Spleen (tissue), 11 donors: ENCODE measurements at regions not wholly inside any gene's neighbourhood (a gene's known extent, or its start where the extent isn't known, plus 50 kb on each side); places are given as distances from the start of the nearest gene placed in this dataset.
"Not testable (repeated sequence)": the region's sequence is repeated elsewhere in the genome, so short reads cannot be mapped to it uniquely, and the experiment has no call there.

Source experiments
- DNase-seq: peaks from one replicate; pipeline ENCODE4 v3.0.0-alpha.2; 2020
- H3K27ac ChIP-seq, 8 donors: fragments of 200-600 bp; sonication (generic) in 7 of 8; 1 replicate in 4 of 8; 2 replicates in 4 of 8; pipeline versions ENCODE4 v1.5.0 to v1.8.0; 2016 to 2021; ENCODE audit warnings: inconsistent platforms in 4 of 8, mild to moderate bottlenecking in 4 of 8, moderate library complexity in 1 of 8
- H3K27me3 ChIP-seq, 7 donors: fragments of 200-600 bp; sonication (generic) in 6 of 7; replicated peaks in 1 of 7; 1 replicate in 4 of 7; 2 replicates in 3 of 7; pipeline versions ENCODE4 v1.5.0 to v1.8.0; 2016 to 2021; ENCODE audit warnings: inconsistent platforms in 3 of 7, mild to moderate bottlenecking in 1 of 7
- H3K36me3 ChIP-seq, 6 donors: fragments of 200-600 bp; sonication (generic) in 5 of 6; 1 replicate in 4 of 6; 2 replicates in 2 of 6; pipeline versions ENCODE4 v1.5.0 to v1.8.0; 2016 to 2021; ENCODE audit warnings: inconsistent platforms in 2 of 6
- H3K4me1 ChIP-seq, 6 donors: fragments of 200-600 bp; sonication (generic) in 5 of 6; 1 replicate in 3 of 6; 2 replicates in 3 of 6; pipeline versions ENCODE4 v1.5.0 to v1.8.0; 2016 to 2021; ENCODE audit warnings: inconsistent platforms in 3 of 6
- H3K4me3 ChIP-seq, 8 donors: fragments of 200-600 bp; sonication (generic) in 7 of 8; 1 replicate in 4 of 8; 2 replicates in 4 of 8; pipeline versions ENCODE4 v1.5.0 to v1.8.0; 2016 to 2021; ENCODE audit warnings: inconsistent platforms in 4 of 8, mild to moderate bottlenecking in 4 of 8, moderate library complexity in 2 of 8
- H3K9me3 ChIP-seq, 8 donors: fragments of 200-600 bp; sonication (generic) in 7 of 8; 1 replicate in 4 of 8; 2 replicates in 4 of 8; pipeline versions ENCODE4 v1.5.0 to v1.8.0; 2016 to 2021; ENCODE audit warnings: inconsistent platforms in 4 of 8
- CTCF ChIP-seq, 11 experiments: fragments of 200-600 bp in 7 of 11; fragments of 450-650 bp in 4 of 11; sonication (generic) in 4 of 11; IDR thresholded peaks in 8 of 11; conservative IDR thresholded peaks in 3 of 11; 1 replicate in 7 of 11; 2 replicates in 4 of 11; pipeline versions ENCODE4 v1.4.0 to v1.8.0; 2016 to 2021; ENCODE audit warnings: antibody characterized with exemption in 11 of 11, inconsistent platforms in 4 of 11, mild to moderate bottlenecking in 1 of 11
- POLR2A ChIP-seq, 3 donors: fragments of 450-650 bp; IDR thresholded peaks; one replicate each; pipeline ENCODE4 v1.5.1; 2017; ENCODE audit warnings: antibody characterized with exemption in 3 of 3, mild to moderate bottlenecking in 1 of 3
- POLR2AphosphoS5 ChIP-seq, 3 donors: sonication (generic); formaldehyde crosslinking; IDR thresholded peaks; one replicate each; pipeline ENCODE4 v1.5.1; 2017; ENCODE audit warnings: antibody characterized with exemption in 3 of 3
- WGBS, 5 donors: extraction: QIAGEN DNeasy Blood & Tissue Kit in 3 of 5; methylation state at CpG; one replicate each; pipeline versions ENCODE4 v1.1.5 to v1.1.7; 2013 to 2018; 5-methylcytosine and 5-hydroxymethylcytosine counted together
- intact Hi-C: fragments of 100-400 bp; cut with DNase I; formaldehyde crosslinking; loops from one replicate; pipeline ENCODE4 v1.15.0; 2023; ENCODE audit warnings: low total_unique reads
- donor health status: healthy with polysubstance abuse.
- donor health status: DM: no; HTN: no; CAD: no; lungs with moderate emphysema.
- donor health status: DM: no; HTN: no; CAD: no.
- donor health status: Bipolar disorder and iron deficiency.
- donor health status: healthy.
- donor health status: DM: no; HTN: no; CAD: no.
- donor health status: DM: yes; HTN: yes; CAD: no.

- intact Hi-C loops, result no loop called here
- DNase-seq, result no peak
- H3K4me3 ChIP-seq, result no peak overlapping the region
- no peaks in the 10 kb centered on the region for H3K27me3 ChIP-seq
- WGBS, 5 donors, result 78 to 95% (median 88%) methylated on average over 1 of the region's 1 CpG
- TF ChIP-seq POLR2AphosphoS5 (IDR thresholded peaks at IDR 0.05) (no peak), CTCF (IDR thresholded peaks at IDR 0.05 in 8 of 11, conservative IDR thresholded peaks at IDR 0.05 in 3 of 11) (no peak), POLR2A (IDR thresholded peaks at IDR 0.05) (no peak)
- H3K27ac ChIP-seq, result no peak overlapping the region
- H3K4me1 ChIP-seq, result no peaks in the 10 kb centered on the region
- peaks cover 0 to 6% (median 0%) of the 10 kb centered on the region in 8 donors for H3K9me3 ChIP-seq
- no peaks in the 10 kb centered on the region for H3K36me3 ChIP-seq
Observed at GRCh38 chr1:119209596-119210295, 69.3 kb upstream of the WARS2 start.

- TF ChIP-seq POLR2AphosphoS5 (IDR thresholded peaks at IDR 0.05) (no peak), CTCF (IDR thresholded peaks at IDR 0.05 in 8 of 11, conservative IDR thresholded peaks at IDR 0.05 in 3 of 11) (no peak), POLR2A (IDR thresholded peaks at IDR 0.05) (no peak)
- Histone ChIP-seq H3K27ac (no peak overlapping the region), H3K4me1 (no peaks in the 10 kb centered on the region), H3K4me3 (no peak overlapping the region), H3K36me3 (no peaks in the 10 kb centered on the region), H3K27me3 (no peaks in the 10 kb centered on the region), H3K9me3 (peaks cover 0 to 6% (median 0%) of the 10 kb centered on the region in 8 donors)
- no peak for DNase-seq
- intact Hi-C loops, result no loop called here
- 90 to 95% (median 93%) methylated on average over 1 of the region's 1 CpG for WGBS, 5 donors
Observed at GRCh38 chr1:119210296-119210649, 69.8 kb upstream of the WARS2 start.

GRCh38 chr1:119213213-119213612 lies 72.8 kb upstream of the WARS2 start:
- H3K4me1 ChIP-seq, intact Hi-C loops, H3K27me3 ChIP-seq, H3K9me3 ChIP-seq, H3K27ac ChIP-seq, DNase-seq, H3K4me3 ChIP-seq: not testable (repeated sequence)
- WGBS, 5 donors, result 51 to 88% (median 78%) methylated on average over 1 of the region's 1 CpG
- H3K36me3 ChIP-seq, result peaks cover 0 to 12% (median 0%) of the 10 kb centered on the region in 6 donors

GRCh38 chr1:119214961-119215360 lies 74.5 kb upstream of the WARS2 start:
- H3K4me3 ChIP-seq, H3K27ac ChIP-seq, H3K27me3 ChIP-seq, intact Hi-C loops, H3K9me3 ChIP-seq, H3K4me1 ChIP-seq: not testable (repeated sequence)
- WGBS, 5 donors, result 90 to 97% (median 93%) methylated on average over 6 of the region's 6 CpGs; no CpG with 5 or more reads in 1 of the 5 donors
- DNase-seq, result peak; percentile 63
- H3K36me3 ChIP-seq, result peaks cover 0 to 13% (median 0%) of the 10 kb centered on the region in 6 donors

GRCh38 chr1:119217309-119217828 lies 76.9 kb upstream of the WARS2 start:
- DNase-seq, result no peak

More at GRCh38 chr1:119217309-119217828, 76.9 kb upstream of the WARS2 start:
- Histone ChIP-seq H3K36me3 (peaks cover 0 to 13% (median 0%) of the 10 kb centered on the region in 6 donors), H3K27me3 (no peaks in the 10 kb centered on the region), H3K4me1 (no peaks in the 10 kb centered on the region), H3K27ac (no peak overlapping the region), H3K9me3 (peaks cover 0 to 6% (median 0%) of the 10 kb centered on the region in 8 donors), H3K4me3 (no peak overlapping the region)
- no peak for TF ChIP-seq CTCF (IDR thresholded peaks at IDR 0.05 in 8 of 11, conservative IDR thresholded peaks at IDR 0.05 in 3 of 11)
- TF ChIP-seq POLR2AphosphoS5 (IDR thresholded peaks at IDR 0.05), result no peak
- intact Hi-C loops, result no loop called here
